ENCODE measurements at regions not wholly inside any gene's neighbourhood (a gene's known extent, or its start where the extent isn't known, plus 50 kb on each side); places are given as distances from the start of the nearest gene placed in this dataset.

DNA sequence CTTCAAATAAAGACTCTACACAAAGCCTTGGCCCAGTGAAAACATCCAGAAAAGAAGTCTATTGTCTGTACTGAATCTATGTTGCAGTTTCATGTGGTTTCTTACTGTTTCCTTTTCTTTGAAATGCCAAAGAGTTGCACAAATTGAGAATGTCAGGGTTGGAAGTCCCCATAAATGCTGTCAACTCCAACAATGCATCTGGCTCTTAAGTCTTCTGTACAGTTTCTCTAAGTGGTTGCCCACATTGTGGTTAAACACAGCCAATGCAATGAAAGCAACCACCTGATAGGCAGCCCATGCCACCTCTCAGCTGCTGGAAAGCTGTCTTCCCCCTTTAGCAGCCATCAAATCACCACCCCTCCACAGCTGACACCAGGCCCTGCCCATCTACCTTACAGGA is 67.2 kb upstream of the C1GALT1C1 start:
- no peaks in the 10 kb centered on the region for H3K36me3 ChIP-seq (ENCODE audit: control insufficient read depth, insufficient read depth, low read length)
- Mint-ChIP-seq H3K27ac (no peak overlapping the region), H3K9me3 (peaks cover 72% of the 10 kb centered on the region), H3K36me3 (ENCODE audit: low read depth) (no peaks in the 10 kb centered on the region), H3K4me1 (no peaks in the 10 kb centered on the region), H3K27me3 (ENCODE audit: insufficient read depth) (peaks cover 5% of the 10 kb centered on the region), H3K4me3 (no peak overlapping the region)
- H3K4me1 ChIP-seq (ENCODE audit: control insufficient read depth, insufficient read depth, low read length): no peaks in the 10 kb centered on the region
- no peak overlapping the region for H3K27ac ChIP-seq (ENCODE audit: low read depth, low read length)
- H3K9me3 ChIP-seq (ENCODE audit: control insufficient read depth, low read length): no peaks in the 10 kb centered on the region
- DNase-seq: no peak
- no peak overlapping the region for H3K9ac ChIP-seq (ENCODE audit: extremely low read depth, low read length, poor library complexity, severe bottlenecking)
- no peak overlapping the region for H3K4me3 ChIP-seq (ENCODE audit: low read length)
- no peaks in the 10 kb centered on the region for H3K27me3 ChIP-seq (ENCODE audit: control insufficient read depth, insufficient read depth, low read length, poor library complexity, severe bottlenecking)
- TF ChIP-seq, protein P1, sequence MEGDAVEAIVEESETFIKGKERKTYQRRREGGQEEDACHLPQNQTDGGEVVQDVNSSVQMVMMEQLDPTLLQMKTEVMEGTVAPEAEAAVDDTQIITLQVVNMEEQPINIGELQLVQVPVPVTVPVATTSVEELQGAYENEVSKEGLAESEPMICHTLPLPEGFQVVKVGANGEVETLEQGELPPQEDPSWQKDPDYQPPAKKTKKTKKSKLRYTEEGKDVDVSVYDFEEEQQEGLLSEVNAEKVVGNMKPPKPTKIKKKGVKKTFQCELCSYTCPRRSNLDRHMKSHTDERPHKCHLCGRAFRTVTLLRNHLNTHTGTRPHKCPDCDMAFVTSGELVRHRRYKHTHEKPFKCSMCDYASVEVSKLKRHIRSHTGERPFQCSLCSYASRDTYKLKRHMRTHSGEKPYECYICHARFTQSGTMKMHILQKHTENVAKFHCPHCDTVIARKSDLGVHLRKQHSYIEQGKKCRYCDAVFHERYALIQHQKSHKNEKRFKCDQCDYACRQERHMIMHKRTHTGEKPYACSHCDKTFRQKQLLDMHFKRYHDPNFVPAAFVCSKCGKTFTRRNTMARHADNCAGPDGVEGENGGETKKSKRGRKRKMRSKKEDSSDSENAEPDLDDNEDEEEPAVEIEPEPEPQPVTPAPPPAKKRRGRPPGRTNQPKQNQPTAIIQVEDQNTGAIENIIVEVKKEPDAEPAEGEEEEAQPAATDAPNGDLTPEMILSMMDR (conservative IDR thresholded peaks at IDR 0.05): no peak

DNA sequence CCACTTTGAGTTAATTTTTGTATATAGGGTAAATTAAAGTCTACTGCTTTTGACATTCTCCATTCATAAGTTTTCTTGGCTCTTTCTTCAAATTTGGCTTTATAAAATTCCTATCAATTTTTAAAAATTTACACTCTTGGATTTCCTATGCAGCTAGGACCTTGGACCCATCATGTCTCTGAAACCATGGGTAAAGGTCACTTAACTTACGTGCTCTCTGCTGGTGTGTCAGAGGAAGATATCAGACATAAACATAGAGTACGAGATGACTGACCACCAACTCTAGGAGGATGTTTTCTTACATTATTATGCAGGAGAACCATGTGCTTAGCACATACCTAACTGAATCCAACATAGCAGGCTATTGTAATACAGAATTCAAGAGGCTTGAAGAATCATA is 62.5 kb upstream of the C1GALT1C1 start:
- TF ChIP-seq, protein P1 (conservative IDR thresholded peaks at IDR 0.05): no peak
- H3K27ac ChIP-seq (ENCODE audit: low read depth, low read length): no peak overlapping the region
- H3K4me3 ChIP-seq (ENCODE audit: low read length): no peak overlapping the region
- H3K9me3 Mint-ChIP-seq: peaks cover 64% of the 10 kb centered on the region
- H3K36me3 Mint-ChIP-seq (ENCODE audit: low read depth): no peaks in the 10 kb centered on the region
- no peaks in the 10 kb centered on the region for H3K9me3 ChIP-seq (ENCODE audit: control insufficient read depth, low read length)
- H3K27me3 Mint-ChIP-seq (ENCODE audit: insufficient read depth): no peaks in the 10 kb centered on the region
- H3K27ac Mint-ChIP-seq: no peak overlapping the region
- WGBS, 2 experiments (ENCODE audit: insufficient coverage in 1 of 2, insufficient read length in 1 of 2): 92% methylated on average over 1 of the region's 2 CpGs; no CpG with 5 or more reads in 1 of the 2 experiments
- no peaks in the 10 kb centered on the region for H3K4me1 Mint-ChIP-seq
- no peak for DNase-seq
- no peak overlapping the region for H3K4me3 Mint-ChIP-seq
- H3K9ac ChIP-seq (ENCODE audit: extremely low read depth, low read length, poor library complexity, severe bottlenecking): no peak overlapping the region
- H3K36me3 ChIP-seq (ENCODE audit: control insufficient read depth, insufficient read depth, low read length): no peaks in the 10 kb centered on the region
- no peaks in the 10 kb centered on the region for H3K27me3 ChIP-seq (ENCODE audit: control insufficient read depth, insufficient read depth, low read length, poor library complexity, severe bottlenecking)
- no peaks in the 10 kb centered on the region for H3K4me1 ChIP-seq (ENCODE audit: control insufficient read depth, insufficient read depth, low read length)

DNA sequence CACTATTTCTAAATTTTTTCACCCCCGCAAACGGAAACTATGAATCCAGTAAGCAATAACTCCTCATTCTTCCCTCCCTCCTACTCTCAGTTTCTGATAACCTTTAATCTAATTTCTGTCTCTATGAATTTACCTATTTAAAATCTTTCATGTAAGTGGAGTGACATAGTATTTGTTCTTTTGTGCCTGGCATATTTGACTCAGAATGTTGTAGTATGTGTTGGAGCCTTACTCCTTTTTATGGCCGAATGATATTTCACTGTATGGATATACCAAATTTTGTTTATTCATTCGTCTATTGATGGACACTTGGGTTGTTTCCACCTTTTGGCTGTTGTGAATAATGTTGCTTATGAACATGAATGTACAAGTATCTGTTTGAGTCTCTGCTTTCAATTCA is 61.1 kb upstream of the C1GALT1C1 start:
- H3K27me3 Mint-ChIP-seq (ENCODE audit: insufficient read depth): peaks cover 3% of the 10 kb centered on the region
- H3K9ac ChIP-seq (ENCODE audit: extremely low read depth, low read length, poor library complexity, severe bottlenecking): no peak overlapping the region
- H3K36me3 Mint-ChIP-seq (ENCODE audit: low read depth): no peaks in the 10 kb centered on the region
- H3K27ac ChIP-seq (ENCODE audit: low read depth, low read length): no peak overlapping the region
- TF ChIP-seq, protein P1 (conservative IDR thresholded peaks at IDR 0.05): no peak
- no peaks in the 10 kb centered on the region for H3K9me3 ChIP-seq (ENCODE audit: control insufficient read depth, low read length)
- no peaks in the 10 kb centered on the region for H3K27me3 ChIP-seq (ENCODE audit: control insufficient read depth, insufficient read depth, low read length, poor library complexity, severe bottlenecking)
- no peaks in the 10 kb centered on the region for H3K4me1 ChIP-seq (ENCODE audit: control insufficient read depth, insufficient read depth, low read length)
- H3K4me1 Mint-ChIP-seq: no peaks in the 10 kb centered on the region
- H3K4me3 ChIP-seq (ENCODE audit: low read length): no peak overlapping the region
- no peaks in the 10 kb centered on the region for H3K36me3 ChIP-seq (ENCODE audit: control insufficient read depth, insufficient read depth, low read length)
- no peak overlapping the region for H3K27ac Mint-ChIP-seq
- DNase-seq: no peak
- no peak overlapping the region for H3K4me3 Mint-ChIP-seq
- 90 to 100% methylated on average over 2 to 4 of the region's 4 CpGs for WGBS, 2 experiments (ENCODE audit: insufficient coverage in 1 of 2, insufficient read length in 1 of 2)
- peaks cover 58% of the 10 kb centered on the region for H3K9me3 Mint-ChIP-seq

Data from endodermal cell (in vitro differentiated cells).